GM21786 (cell line): ENCODE measurements at regions not wholly inside any gene's neighbourhood (a gene's known extent, or its start where the extent isn't known, plus 50 kb on each side); places are given as distances from the start of the nearest gene placed in this dataset.
"Not testable (repeated sequence)": the region's sequence is repeated elsewhere in the genome, so short reads cannot be mapped to it uniquely, and the experiment has no call there.

ENCODE experiments used
- ATAC-seq: cut with Tn5 transposase; IDR thresholded peaks from one replicate; pipeline ENCODE4 v1.9.1; 2021; ENCODE audit not compliant: unreplicated experiment

DNA sequence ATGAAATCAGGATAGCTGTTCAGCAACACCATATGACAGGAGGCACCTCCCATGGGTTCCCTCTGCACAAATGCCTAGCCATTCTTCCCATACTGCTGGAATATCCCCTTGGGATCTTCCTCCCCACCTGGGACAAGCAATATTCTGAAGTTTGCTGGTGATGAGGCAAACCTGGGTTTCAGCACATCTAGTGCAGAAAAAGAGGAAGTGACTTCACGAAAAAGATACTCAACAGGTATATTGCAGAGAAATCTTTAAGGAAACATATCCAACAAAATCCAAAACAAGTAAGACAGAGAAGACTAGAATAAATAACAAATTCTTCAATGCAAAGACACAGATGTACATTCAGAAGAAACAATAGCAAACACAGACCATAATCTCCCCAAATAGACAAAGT is 1497.0 kb downstream of the PCDH9 start:
- ATAC-seq = no peak

DNA sequence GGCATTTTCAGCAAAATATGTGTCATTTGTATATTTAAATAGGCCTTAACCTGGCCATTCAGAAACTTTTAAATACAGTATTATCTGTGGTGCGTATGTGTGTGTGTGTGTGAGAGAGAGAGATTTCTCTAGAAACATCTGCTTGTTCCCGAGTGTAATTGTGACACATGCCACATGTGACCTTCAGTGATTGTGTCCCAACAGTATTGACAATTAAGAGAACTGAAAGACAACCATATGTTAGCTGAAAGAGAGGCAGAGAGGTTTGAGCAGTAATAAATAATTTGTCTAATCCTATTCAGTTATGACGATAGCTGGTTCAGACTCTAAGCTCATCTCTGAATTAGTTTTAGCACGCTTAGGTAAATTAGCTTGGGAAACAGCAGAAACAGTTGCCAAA is 1503.1 kb downstream of the PCDH9 start:
- ATAC-seq = no peak

DNA sequence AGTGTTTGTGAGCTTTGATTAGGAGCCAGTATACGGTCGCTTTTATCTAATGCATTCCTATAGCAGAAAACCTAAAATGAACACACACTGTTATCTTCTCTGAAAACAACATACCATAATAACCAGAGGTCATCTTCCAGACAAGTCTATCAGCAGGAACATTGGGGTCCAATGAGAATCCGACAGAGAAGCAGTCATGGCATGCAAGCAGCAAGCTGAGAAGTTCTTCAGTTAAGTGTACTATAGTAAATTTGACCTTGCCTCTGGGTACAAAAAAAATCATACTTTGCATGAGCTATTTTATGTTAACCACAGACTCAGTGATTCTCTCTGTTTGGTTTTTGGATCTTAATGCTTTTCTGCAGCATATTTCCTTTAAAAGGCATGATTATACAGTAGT is 1505.1 kb downstream of the PCDH9 start:
- ATAC-seq = no peak

DNA sequence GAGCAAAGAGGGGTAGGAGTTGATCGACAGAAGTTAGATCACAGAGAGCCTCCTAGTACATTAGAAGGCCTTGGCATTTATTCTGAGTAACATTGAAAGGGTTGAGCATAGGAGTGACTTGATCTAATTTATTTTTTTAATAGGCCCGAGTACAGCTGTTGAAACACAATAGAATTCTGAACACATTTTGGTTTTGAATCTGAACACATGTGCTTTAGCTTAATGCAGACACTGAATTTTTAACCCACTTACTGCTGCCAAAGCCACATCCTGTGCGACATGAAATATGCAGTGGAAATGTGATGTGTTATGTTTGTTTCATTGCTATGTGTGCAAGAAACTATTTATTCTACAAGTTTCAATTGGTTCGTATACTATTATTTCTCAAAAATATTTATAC is 1505.9 kb downstream of the PCDH9 start:
- ATAC-seq = no peak

DNA sequence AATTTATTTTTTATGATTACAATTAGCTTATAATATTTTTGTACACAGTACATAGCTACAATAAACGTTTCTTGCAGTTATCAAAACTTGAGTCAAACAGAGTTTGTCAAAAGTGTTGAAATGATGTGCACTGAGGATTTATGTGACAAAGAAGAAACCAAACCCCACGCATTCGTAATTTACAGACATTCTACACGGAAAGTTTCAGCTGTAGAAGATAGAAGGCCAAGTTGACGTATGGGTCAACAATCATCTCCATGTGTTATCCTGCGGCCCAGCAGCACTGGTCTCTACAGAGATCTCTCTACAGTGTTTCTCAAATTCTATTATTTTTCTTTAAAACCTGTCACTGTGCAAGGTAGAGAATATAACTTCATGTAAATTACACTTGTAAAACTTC is 1507.6 kb downstream of the PCDH9 start:
- no peak for ATAC-seq

DNA sequence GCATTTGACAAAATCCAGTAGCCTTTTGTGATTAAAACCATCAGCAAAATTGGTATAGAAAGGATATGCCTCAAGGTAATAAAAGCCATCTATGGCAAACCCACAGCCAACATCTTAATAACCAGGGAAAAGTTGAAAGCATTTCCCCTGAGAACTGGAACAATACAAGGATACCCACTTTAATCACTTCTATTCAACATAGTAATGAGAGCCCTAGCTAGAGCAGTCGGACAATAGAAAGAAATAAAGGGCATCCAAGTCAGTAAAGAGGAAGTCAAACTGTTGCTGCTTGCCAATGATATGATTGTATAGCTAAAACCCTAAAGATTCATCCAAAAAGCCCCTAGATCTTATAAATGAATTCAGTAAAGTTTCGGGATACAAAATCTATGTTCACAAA is 1510.3 kb downstream of the PCDH9 start:
- no peak for ATAC-seq

DNA sequence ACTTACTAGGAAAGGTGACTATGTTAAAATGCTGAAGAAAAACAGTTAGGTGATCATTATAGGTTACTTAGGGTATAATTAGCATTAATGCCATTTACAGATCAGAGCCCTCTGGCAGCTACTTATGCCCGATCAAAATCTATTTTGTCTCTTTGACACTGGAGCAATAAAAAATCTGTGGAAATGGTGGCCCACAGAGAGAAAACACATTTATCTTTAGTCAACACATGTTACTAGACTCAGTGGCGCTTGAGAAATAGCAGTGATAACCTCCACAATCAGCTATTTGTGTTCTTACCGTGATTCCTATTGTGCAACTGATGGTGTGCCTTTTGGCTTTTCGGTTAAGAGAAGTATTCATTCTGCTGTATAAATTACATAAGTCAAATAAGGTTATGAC is 1519.6 kb downstream of the PCDH9 start:
- ATAC-seq = no peak

DNA sequence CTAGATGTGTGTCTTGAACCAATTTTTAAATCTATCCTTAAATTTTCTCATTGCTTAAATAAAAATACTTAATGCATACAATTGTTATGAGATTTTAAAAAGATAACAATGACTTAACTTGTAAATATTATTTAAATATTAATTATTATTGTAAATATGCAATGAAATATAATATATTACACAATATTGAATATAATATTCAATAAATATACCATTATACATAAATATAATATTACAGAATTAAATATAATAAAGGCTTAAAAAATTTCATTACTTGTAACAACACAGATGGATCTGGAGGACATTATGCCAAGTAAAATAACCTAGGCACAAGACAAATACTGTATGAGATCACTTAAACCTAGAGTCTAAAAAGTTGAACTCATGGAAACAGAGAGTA is 1532.3 kb downstream of the PCDH9 start:
- ATAC-seq = no peak

DNA sequence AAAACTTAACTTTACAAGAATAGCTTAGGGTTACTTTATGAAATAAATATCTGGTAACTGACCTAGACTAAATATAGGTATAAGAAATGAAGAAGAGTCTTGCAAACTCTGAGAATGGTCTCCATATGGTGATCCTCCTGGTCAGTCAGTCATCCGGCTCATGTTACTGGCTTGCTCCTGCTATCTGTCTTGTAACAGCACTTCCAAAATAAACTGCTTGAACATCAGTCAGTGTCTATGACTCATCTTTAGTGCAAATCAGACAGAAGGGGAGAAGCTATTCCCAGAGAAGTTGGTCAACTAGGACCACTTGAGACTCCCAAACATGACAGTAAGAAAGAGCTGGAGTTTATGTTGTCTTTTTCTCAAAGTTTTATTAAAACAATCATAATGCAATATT is 1550.9 kb downstream of the PCDH9 start:
- no peak for ATAC-seq

DNA sequence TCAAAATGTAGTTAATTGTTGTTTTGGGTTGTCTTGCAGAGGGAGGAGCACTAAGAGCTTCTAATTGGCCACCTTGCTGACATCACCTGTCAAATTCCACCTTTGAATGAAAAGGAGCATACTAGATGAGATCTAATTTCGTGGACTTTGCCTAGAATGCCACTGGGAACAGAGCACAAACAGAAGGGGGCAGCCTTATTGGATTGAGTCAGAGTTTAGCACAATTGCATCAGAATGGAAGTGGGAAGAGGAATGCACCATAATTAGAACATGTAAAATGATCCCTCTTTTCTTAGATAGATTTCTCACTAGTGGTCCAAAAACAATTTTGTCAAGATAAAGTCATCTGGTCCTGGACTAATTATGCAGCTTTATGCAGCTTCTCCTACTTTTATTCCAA is 1552.2 kb downstream of the PCDH9 start:
- ATAC-seq = no peak

DNA sequence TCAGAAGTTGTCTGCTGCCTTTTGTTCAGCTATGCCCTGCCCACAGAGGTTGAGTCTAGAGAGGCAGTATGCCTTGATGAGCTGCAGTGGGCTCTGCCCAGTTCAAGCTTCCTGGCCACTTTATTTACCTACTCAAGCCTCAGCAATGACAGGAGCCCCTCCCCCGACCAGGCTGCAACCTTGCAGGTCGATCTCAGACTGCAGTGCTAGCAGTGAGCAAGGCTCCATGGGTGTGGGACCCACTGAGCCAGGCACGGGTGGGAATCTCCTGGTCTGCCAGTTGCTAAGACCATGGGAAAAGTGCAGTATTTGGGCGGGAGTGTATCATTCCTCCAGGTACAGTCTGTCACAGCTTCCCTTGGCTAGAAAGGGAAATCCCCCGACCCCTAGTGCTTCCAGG is 1554.8 kb downstream of the PCDH9 start:
- not testable (repeated sequence) for ATAC-seq

DNA sequence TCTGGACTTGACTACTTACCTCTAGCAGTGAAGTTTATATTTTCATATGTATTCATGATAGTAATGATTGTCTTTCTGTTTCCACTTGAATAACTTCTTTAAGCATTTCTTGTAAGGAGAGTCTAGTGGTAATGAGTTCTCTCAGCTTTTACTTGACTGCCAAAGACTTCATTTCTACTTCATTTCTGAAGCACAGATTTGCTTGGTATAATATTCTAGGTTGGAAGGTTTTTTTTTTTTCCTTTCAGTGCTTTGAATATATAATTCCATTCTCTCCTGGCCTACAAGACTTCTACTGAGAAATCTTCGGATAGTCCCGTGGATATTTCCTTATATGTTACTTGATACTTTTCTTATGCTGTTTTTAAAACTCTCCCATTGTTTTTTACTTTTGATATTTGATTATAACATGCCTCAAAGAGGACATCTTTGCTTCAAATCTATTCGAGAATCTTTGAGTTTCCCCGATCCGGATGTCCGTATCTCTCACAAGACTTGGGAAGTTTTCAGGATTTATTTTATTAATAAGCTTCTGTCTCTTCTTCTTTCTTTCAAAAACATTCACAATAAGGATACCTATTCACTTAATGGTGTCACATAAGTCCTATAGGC is 1560.0 kb downstream of the PCDH9 start:
- ATAC-seq = no peak

DNA sequence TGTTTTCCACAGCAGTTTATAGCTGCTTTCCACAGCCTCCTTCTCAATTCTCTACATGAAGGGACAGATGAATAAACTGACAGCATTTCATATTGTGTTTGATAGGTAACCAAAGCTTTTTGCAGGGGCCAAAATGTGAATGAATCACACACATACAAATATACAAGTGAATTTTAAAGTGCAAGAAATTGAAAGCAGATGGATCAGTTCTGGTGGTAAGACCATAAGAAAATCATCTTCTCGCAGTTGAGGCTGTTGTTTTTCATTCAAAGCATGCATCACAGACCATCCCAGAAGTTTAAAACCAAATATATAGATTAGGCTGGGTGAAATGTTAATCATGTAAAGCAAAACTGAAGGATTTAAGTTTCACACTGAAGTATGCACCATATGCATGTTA is 1569.4 kb downstream of the PCDH9 start:
- no peak for ATAC-seq

DNA sequence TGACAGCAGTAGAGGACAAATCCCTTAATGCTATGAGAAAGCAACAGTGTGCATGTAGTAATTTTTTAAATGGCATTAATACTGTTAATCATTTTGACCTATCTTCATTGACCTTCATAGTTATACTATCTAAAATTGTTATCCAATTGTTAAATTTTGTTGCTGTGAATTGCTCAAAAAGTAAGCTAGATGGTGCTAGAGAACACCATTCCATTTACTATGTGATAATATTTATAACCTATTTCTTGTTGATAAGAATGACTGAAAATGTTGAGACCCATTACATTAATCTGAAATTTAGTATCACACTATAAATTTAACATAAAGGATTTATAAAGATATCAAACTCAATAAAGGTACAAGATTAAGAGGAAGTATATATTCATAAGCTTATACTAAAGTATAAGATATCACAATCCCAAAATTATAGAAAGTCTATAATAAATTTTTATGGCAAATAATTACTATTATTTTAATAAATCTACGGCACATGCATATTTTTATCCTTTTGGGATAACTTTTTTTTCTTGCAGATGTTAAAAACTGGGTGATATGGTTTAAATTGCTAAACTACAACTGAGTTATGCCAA is 1573.3 kb downstream of the PCDH9 start:
- no peak for ATAC-seq

DNA sequence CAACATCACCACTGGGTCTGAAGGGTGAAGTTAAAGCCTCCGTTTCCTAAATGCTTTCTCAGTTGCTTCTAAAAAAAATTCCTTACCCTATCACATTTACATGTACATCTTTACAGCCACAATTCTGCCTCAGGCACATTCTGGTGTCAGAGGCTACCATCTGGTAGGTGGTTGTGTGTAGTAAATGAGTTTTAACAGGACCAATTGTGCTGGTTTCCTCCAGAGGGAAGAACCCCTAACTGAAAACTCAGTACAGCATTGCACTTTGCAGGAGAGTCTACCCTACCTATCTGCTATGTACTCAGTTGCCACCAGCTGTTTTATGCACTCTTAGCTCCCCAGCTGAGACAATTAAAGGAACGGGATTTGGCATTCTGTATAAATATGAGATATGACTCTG is 1576.5 kb downstream of the PCDH9 start:
- no peak for ATAC-seq

DNA sequence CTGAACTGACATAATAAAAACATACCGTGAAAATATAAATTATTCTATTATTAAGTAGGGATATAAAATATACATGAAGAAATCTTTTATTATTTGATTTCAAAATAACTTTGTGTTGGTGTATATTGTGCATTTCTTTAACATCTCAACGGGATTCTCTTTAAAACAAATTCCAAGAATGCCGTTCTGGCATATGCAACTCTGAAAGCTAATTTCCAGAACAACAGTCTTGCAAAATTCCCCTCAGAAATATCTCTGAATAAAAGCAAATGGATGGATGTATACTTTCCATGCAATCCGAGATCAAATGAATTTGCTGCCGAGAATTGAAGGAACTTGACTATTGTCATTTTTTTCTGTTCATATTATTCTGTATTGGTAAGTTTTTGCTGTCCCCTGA is 1579.8 kb downstream of the PCDH9 start:
- no peak for ATAC-seq

DNA sequence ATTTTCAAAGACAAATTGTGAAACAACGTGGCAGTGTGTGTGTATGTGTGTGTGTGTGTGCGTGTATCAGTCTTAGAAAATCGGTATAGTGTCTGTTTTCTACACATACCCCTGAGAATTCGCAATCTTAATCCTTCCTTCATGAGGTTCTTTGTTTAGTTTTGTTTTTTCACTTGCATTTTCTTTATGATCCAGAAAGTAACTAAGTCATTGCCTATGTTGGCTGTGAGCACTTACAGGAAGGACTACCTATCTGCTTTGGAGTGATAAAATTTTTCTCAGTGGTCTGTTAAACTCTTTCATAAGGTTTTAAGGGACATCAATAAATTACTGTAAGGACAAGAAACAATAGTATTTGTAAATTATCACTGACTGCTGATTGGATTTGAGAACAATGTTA is 1587.1 kb downstream of the PCDH9 start:
- ATAC-seq = no peak

DNA sequence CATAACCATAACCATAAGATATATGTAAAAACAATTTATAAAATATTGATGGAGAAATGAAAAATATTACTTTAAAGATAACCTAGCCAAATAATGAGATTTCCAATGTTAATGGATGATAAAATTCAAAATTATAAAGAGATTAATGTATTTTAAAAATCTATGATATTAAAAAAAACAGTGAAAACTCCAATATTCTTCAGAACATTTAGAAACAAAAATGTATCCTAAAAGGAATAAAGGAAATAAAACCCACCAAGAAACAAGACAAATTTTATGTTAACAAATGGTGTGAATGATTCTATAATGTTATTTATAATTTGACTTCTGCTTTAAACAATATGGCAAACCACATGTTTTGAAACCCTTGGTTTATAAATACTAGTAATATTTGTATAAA is 1587.8 kb downstream of the PCDH9 start:
- no peak for ATAC-seq

DNA sequence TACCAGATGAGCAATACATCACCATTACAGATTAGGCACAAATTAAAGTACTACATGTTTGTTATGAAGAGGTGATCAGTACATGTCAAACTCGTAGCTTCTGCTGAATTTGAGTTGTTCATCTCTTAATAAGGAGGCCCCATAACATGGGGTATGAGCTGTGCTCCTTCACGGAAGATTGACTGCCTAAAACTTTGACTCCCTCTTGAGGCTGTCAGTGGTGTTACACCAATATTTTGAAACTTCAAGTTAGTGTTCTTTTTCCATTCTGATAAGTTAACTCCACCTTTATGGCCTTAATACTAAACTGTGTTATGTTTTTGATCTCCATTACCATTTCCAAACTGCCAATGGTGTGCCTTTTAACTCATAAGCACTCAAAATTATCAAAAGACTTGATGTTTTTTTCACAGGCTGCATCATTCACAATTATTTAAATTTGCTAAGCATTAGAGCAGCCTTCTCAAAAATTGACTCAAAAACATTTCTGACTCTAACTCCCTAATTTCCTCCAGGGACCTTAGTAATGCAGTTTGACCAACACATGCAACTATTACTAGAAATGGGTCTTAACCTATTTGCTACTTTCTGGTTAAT is 1591.5 kb downstream of the PCDH9 start:
- peak; percentile 95 for ATAC-seq

DNA sequence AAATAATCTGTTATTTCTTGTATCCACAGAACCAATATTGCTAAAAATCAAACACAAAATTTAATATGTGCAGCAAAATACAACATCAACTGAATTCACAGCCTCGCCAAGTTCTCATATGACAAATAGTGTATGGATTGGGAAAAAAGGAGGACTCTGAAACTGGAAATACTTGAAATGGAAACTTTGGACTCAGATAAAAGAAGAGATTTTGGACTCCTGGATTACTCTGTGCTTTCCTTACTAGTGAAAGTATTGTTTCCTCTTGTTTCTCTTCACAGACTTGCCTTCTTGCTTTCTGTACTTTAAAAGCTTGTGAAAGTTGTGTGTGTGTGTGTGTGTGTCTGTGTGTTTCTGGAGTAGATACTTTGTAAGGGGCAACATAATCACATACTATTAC is 1596.3 kb downstream of the PCDH9 start:
- ATAC-seq = no peak

DNA sequence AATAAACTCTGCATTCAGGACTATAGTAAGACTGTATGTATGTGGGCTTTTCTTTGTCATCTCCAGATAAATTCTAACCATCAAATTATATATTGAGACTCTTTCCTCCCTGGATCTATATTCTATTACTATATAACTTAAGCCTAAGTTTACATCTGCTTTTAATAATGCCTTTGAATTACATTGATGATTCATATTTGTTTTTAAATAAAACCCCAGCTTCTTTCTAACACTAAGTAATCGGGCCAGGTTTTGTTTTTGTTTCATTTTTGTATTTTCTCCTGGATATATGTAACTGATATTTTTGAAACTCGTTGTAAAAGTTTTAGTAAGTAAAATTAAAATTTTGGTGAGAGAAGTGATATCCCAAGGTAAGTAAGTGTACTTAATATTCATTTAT is 1599.1 kb downstream of the PCDH9 start:
- ATAC-seq = no peak

DNA sequence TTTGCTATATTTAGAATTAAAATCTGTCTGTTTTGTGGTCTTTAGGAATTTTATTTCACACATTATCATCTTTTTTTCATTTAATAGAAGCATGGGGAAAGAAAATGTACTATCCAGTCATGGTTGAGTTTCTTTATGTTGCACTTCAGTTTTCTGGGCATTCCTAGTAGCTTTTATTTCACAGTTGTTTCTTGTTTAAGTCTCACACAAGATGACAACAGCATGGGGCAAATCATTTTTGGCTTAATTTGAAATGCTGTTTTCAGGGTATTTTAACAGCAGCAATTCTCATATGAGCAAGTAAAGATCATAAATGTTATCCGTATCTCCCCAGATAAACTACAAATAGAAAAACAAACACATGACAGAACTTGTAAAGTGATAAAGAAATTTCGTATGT is 1600.2 kb downstream of the PCDH9 start:
- ATAC-seq = no peak

DNA sequence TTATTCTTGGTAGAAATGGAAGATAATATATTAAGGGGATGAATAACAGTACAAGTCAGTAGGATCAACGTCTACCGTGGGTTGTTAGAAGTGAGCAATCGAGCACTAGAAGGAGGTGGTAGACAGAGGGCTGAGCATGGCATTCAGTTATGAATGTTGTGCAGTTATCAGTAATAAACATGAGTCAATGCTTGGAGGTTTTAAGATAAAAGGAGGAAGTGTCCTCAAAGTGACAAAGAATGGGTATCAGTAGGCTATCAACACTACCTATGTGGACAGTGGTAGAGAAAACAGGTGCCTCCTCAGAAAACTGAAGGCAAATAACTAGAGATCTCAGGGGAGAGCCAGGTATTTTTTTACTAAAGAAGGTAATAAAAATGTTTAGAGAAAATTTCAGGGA is 1607.0 kb downstream of the PCDH9 start:
- no peak for ATAC-seq
